ENCODE measurements at regions not wholly inside any gene's neighbourhood (a gene's known extent, or its start where the extent isn't known, plus 50 kb on each side); places are given as distances from the start of the nearest gene placed in this dataset.

DNA sequence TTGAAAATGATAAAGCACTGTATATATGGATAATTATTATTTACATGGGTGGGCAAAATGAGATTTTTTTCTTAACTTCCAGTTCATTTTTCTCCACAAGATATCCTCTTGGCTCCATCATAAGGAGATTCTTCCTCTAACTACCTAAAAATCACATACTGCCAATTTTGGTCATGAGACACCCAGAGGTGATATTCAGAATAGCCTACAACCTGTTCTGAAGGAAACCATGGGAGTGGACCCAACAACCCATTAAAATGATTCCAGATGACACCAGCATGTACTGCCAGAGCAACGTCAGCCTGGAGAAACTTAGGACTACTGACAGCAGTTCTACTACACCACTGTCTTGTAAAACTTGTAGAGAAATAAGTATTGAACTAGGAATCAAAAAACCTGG, 136.3 kb upstream of the TMPO start:
- no peak overlapping the region for H3K4me3 Mint-ChIP-seq
- H3K9me3 Mint-ChIP-seq, result no peaks in the 10 kb centered on the region
- H3K4me1 Mint-ChIP-seq, result no peaks in the 10 kb centered on the region
- H3K36me3 Mint-ChIP-seq, result no peaks in the 10 kb centered on the region
- peaks cover 0 to 20% of the 10 kb centered on the region in 2 donors for H3K27me3 Mint-ChIP-seq
- no peak overlapping the region for H3K27ac Mint-ChIP-seq
- DNase-seq (no peak), ATAC-seq (replicated peaks) (no peak)

DNA sequence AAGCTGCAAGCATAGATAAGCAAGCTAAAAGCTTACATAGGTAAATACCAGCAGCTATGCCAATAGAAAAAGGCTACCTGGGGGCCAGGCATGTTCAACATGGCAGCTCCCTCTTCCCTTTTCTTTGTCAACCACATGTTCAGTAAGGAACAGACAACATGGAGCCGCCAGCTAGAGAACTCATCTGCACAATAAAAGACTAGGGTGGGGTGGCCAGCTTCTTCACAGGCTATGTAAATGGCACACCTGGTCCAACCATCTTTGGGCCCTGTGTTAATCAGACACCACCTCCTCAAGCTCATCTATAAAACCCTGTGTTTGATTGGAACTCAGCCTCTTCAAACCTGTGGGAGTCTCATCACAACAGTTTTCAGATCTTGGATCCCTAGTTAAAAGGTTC, 129.7 kb upstream of the TMPO start:
- Mint-ChIP-seq H3K36me3 (no peaks in the 10 kb centered on the region), H3K4me1 (no peaks in the 10 kb centered on the region), H3K9me3 (no peaks in the 10 kb centered on the region), H3K27me3 (no peaks in the 10 kb centered on the region), H3K4me3 (no peak overlapping the region), H3K27ac (no peak overlapping the region)
- ATAC-seq (replicated peaks), result no peak
- DNase-seq, result no peak

DNA sequence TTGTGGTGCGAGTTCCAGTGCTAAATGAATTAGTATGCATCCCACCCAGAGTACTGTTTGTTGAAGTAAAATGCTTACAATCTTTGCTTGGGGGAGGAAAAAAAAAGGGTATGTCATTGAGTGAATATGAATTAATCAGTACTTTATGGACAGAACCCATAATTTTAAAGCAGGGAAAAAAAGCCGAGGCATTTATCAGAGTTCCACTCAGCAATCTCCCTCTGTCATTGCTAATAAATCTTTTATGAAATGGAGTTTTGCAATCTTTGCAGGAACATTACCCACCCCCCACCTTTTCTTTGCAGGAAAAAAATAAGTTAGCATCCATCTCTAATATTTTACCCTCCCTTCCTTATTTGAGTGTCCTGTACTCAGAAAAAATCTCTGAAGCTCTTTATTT, 127.9 kb upstream of the TMPO start:
- no peaks in the 10 kb centered on the region for H3K4me1 Mint-ChIP-seq
- H3K36me3 Mint-ChIP-seq, result no peaks in the 10 kb centered on the region
- H3K4me3 Mint-ChIP-seq, result no peak overlapping the region
- peaks cover 5 to 8% of the 10 kb centered on the region in 2 donors for H3K27me3 Mint-ChIP-seq
- ATAC-seq (replicated peaks), result no peak
- H3K9me3 Mint-ChIP-seq, result no peaks in the 10 kb centered on the region
- no peak overlapping the region for H3K27ac Mint-ChIP-seq
- DNase-seq, result no peak

DNA sequence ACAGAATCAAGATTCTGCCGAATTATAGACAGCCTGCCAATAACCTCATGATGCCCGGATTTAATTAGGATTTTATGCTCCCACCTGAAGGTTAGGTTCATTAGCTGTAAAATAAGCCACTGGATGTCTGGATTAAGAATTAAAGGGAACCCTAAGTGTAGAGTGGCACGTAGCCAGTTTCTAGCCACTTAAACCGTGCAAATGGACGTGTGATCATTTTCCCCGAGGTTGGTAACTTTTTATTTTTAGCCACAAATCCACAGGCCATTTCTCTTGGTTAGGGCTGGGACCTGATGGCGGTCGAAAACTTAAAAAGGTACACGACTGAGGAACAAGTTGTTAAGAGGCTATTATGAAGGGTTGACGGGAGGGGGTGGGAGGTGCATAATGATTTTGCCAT, 127.3 kb upstream of the TMPO start:
- Mint-ChIP-seq H3K4me3 (no peak overlapping the region), H3K27ac (no peak overlapping the region), H3K27me3 (peaks cover 5 to 8% of the 10 kb centered on the region in 2 donors), H3K36me3 (no peaks in the 10 kb centered on the region), H3K9me3 (no peaks in the 10 kb centered on the region), H3K4me1 (no peaks in the 10 kb centered on the region)
- DNase-seq (no peak), ATAC-seq (replicated peaks) (no peak)

DNA sequence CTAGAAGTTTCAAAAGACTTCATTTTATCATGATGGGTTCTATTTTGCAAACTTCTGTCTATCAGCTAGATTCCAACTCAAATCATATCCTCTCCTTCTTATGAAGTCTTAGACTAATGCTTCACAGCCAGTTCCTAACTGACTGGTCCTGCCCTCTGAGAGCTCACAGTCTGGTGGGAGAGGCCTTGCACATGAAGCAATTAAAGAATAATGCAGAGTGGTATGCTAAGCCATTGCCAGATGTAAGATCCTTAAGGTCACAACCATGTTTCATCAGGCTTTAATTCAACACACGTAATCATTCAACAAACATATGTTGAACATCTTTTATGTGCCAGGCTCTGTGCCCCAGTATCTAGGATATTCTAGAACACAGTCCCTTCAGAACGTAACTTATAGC, 125.8 kb upstream of the TMPO start:
- ATAC-seq (replicated peaks) (no peak), DNase-seq (no peak)
- Mint-ChIP-seq H3K27me3 (peaks cover 5 to 8% of the 10 kb centered on the region in 2 donors), H3K4me1 (no peaks in the 10 kb centered on the region), H3K36me3 (no peaks in the 10 kb centered on the region), H3K27ac (no peak overlapping the region), H3K9me3 (no peaks in the 10 kb centered on the region), H3K4me3 (no peak overlapping the region)

DNA sequence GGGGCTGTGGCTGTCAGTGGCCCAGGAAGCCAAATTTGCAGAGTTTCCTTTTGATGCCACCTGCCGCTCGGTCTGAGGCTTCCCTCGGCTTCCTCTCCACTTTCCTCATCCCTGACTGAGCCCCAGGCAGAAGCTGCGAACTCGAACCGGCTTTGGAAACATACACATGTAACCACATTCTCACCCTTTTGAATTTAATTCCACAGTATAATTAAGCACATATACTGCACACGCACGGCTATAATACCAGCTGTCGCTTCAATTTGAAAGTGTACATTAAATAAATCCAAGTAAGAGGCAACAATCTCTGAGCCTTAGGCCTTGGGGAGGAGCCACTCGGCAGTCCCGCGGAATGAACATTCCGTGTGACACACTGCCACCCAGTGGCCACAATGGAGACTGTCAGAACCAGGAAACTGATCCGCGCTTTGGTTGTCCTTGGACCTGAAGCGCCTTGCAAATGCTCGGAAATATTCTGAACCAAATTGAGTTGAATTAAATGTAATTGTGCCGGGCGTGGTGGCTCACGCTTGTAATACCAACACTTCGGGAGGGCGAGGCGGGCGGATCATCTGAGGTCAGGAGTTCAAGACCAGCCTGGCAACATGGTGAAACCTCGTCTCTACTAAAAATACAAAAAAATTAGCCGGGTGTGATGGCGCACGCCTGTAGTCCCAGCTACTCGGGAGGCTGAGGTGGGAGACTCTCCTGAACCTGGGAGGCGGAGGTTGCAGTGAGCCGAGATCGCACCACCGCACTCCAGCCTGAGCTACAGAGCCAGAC, 117.9 kb upstream of the TMPO start:
- Mint-ChIP-seq H3K9me3 (no peaks in the 10 kb centered on the region), H3K4me3 (peak overlapping the region; percentile 82 to 85), H3K36me3 (no peaks in the 10 kb centered on the region), H3K27ac (peak overlapping the region; percentile 11), H3K4me1 (peaks cover 22 to 31% of the 10 kb centered on the region in 2 donors), H3K27me3 (no peaks in the 10 kb centered on the region)
- DNase-seq (peak; percentile 71), ATAC-seq (replicated peaks) (peak; percentile 90)

DNA sequence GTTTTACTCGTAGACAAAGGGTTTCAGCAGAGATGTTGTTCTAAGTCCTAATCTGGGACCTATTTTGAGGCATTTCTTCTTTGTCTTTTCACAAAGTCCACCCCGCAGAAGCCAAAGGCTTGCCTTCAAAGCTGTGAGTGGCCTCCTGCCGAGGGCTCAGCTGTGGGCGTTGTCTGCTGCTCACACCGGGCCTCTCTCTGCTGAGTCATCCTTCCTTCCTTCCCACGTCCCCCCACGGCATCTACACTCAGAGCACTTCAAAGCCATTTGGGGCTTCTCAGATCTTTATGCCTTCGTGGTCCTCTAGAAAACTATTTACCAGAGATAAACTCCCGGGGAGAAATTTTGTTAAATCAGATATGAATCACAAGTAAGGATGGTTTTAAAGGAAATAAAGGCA, 115.9 kb upstream of the TMPO start:
- peak overlapping the region; percentile 10 for H3K27ac Mint-ChIP-seq
- ATAC-seq (replicated peaks), result peak; percentile 46 to 54
- H3K27me3 Mint-ChIP-seq, result no peaks in the 10 kb centered on the region
- no peak overlapping the region for H3K4me3 Mint-ChIP-seq
- no peak for DNase-seq
- no peaks in the 10 kb centered on the region for H3K9me3 Mint-ChIP-seq
- peaks cover 24 to 39% of the 10 kb centered on the region in 2 donors for H3K4me1 Mint-ChIP-seq
- no peaks in the 10 kb centered on the region for H3K36me3 Mint-ChIP-seq

DNA sequence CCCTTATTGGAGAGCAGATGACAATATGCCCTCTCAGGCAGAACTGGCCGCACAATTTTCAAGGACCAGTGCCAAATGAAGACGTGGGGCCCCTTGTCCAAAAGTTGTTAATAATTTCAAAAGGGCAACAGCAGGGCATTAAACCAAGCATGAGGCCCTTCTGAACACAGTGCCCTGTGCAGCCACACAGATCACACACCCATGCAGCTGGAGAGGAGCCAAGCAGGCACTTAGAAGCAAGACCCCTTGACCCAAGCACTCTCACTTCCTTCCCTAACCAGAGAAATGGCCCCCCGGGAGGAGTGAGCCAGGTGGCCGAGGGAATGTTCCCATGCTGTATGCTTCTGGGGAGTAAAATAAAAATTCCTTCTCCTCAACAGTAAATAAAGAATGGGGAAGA, 114.0 kb upstream of the TMPO start:
- Mint-ChIP-seq H3K27ac (no peak overlapping the region), H3K4me3 (no peak overlapping the region), H3K9me3 (no peaks in the 10 kb centered on the region), H3K4me1 (peaks cover 24 to 39% of the 10 kb centered on the region in 2 donors), H3K36me3 (no peaks in the 10 kb centered on the region), H3K27me3 (no peaks in the 10 kb centered on the region)
- peak in 1 of 2 donors; percentile 19 for ATAC-seq (replicated peaks)
- no peak for DNase-seq

DNA sequence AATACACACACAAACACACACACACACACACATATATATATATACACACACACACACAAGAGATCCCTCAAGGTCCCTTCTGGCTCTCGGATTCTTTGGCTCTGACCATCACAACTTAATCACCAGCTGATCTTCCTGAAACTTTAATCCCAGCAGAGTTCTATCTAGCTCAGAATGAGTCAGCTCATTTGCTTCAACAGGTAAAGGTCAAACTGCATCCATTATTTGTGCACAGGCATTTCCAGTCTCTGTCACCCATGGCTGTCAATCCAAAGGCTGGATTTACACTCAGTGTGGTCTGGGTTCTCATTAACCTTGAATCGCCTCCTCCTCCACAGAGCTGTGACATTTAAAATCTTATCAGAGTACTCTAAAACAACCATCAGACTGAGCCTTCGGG, 113.3 kb upstream of the TMPO start:
- Mint-ChIP-seq H3K27me3 (no peaks in the 10 kb centered on the region), H3K9me3 (no peaks in the 10 kb centered on the region), H3K27ac (no peak overlapping the region), H3K36me3 (no peaks in the 10 kb centered on the region), H3K4me3 (no peak overlapping the region), H3K4me1 (peaks cover 24 to 38% of the 10 kb centered on the region in 2 donors)
- no peak for DNase-seq
- no peak for ATAC-seq (replicated peaks)

DNA sequence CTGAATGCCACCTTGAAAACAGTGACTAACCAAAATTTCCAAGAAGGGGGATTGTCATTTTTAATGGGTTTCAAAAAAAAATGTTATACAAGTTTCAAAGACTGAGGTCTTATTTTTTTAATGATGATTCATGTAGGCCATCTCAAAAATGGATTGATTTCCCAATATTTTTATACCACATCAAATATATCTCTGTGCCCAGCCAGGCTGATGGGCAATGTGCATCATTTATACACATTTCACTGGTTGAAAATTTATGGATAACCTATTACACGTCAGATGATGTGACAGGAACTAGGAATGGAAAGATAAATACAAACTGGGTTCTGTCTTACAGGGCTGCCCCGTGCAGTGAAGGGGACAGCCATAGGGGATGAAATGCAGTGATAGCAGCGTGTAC, 112.7 kb upstream of the TMPO start:
- no peak for ATAC-seq (replicated peaks)
- Mint-ChIP-seq H3K4me1 (peaks cover 19 to 33% of the 10 kb centered on the region in 2 donors), H3K27me3 (no peaks in the 10 kb centered on the region), H3K36me3 (no peaks in the 10 kb centered on the region), H3K4me3 (no peak overlapping the region), H3K9me3 (no peaks in the 10 kb centered on the region), H3K27ac (no peak overlapping the region)
- no peak for DNase-seq

DNA sequence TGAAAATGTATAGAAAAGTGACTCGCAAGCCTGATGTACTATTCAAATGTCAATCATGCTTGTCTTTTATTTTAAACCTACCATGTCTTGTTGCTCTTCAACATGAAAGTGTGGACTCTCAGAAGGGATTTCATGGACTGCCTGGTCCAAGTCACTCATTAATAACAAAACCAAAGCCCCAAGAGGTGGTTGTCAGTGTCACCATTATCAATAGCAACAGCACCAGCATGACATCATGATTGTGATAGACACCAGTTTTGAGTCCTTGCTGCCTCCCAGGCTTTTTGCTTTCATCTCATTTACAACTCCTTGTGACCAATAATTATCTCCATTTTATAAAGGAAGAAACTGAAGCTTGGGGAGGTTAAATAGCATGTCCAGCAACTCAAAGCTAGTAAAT, 112.0 kb upstream of the TMPO start:
- H3K27me3 Mint-ChIP-seq, result no peaks in the 10 kb centered on the region
- peaks cover 19 to 31% of the 10 kb centered on the region in 2 donors for H3K4me1 Mint-ChIP-seq
- no peak overlapping the region for H3K27ac Mint-ChIP-seq
- no peaks in the 10 kb centered on the region for H3K36me3 Mint-ChIP-seq
- ATAC-seq (replicated peaks) (no peak), DNase-seq (no peak)
- no peak overlapping the region for H3K4me3 Mint-ChIP-seq
- no peaks in the 10 kb centered on the region for H3K9me3 Mint-ChIP-seq

DNA sequence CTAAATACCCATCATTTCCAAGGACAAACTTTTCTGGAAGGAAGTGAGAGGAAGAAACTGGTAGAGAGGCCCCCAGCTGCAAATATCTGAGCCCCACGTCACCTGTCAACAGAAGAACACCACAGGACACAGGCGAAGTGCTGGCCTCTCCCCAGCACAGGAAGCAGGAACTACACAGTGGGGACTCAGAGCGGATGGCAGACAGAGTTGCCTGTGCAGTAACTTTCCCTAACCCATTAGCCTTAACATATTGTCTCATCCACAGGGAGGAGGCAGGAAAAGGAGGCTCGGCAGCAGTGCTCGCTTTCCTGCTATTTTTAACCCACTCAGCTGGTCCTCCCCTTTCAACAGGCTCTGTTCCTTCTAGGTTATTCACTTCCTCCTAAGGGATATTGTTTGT, 111.5 kb upstream of the TMPO start:
- no peak overlapping the region for H3K27ac Mint-ChIP-seq
- no peaks in the 10 kb centered on the region for H3K9me3 Mint-ChIP-seq
- no peaks in the 10 kb centered on the region for H3K36me3 Mint-ChIP-seq
- no peaks in the 10 kb centered on the region for H3K27me3 Mint-ChIP-seq
- DNase-seq (no peak), ATAC-seq (replicated peaks) (peak in 1 of 2 donors; percentile 26)
- no peak overlapping the region for H3K4me3 Mint-ChIP-seq
- H3K4me1 Mint-ChIP-seq, result peaks cover 19 to 31% of the 10 kb centered on the region in 2 donors

DNA sequence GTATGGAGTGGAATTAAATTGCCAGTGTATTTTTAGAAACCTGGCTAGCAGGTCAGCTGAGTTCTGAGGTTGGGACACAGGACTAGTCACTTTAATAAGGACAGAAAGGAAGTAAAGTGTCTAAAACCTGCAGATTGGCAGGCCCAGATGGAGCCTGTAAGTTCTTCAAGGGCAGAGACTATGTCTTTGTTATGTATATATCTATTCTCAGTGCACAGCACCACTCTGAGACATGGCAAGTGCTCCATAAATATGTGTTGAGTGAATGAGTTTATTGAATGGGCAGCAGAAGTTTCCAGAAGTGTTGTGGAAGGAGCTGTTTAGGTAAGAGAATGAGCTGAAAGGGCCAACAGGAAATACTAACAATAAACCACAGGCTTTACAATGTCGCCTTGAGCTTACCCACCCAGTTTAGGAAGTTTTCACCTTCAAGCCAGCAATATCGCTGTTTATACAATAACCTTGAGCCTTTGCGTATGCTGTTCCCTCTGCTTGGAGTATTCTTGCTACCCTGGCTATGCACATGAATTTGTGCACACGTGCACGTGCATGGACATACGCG, 109.5 kb upstream of the TMPO start:
- peaks cover 12 to 21% of the 10 kb centered on the region in 2 donors for H3K4me1 Mint-ChIP-seq
- H3K9me3 Mint-ChIP-seq, result no peaks in the 10 kb centered on the region
- ATAC-seq (replicated peaks), result no peak
- no peak overlapping the region for H3K27ac Mint-ChIP-seq
- H3K27me3 Mint-ChIP-seq, result no peaks in the 10 kb centered on the region
- no peak overlapping the region for H3K4me3 Mint-ChIP-seq
- no peaks in the 10 kb centered on the region for H3K36me3 Mint-ChIP-seq
- DNase-seq, result no peak

DNA sequence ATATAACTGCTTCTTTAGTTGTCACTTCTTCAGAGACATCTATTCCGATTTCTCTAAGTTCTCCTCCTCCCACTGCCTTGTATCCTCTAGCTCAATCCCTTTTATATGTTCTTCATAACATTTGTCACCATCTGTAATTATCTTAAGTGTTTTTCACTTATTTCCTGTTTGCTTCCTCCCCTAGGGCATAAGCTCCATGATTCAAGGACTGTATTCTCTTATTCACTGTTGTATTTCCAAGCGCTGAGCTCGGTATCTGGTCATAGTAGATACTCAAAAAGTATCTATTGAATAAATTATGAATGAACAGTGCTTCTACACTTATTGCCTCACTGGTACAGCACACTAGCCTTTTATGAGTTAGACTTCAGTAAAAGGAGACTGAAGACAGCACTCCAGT, 109.0 kb upstream of the TMPO start:
- Mint-ChIP-seq H3K4me3 (no peak overlapping the region), H3K9me3 (no peaks in the 10 kb centered on the region), H3K27ac (no peak overlapping the region), H3K36me3 (no peaks in the 10 kb centered on the region), H3K27me3 (no peaks in the 10 kb centered on the region), H3K4me1 (peaks cover 8 to 18% of the 10 kb centered on the region in 2 donors)
- no peak for DNase-seq
- ATAC-seq (replicated peaks), result no peak

DNA sequence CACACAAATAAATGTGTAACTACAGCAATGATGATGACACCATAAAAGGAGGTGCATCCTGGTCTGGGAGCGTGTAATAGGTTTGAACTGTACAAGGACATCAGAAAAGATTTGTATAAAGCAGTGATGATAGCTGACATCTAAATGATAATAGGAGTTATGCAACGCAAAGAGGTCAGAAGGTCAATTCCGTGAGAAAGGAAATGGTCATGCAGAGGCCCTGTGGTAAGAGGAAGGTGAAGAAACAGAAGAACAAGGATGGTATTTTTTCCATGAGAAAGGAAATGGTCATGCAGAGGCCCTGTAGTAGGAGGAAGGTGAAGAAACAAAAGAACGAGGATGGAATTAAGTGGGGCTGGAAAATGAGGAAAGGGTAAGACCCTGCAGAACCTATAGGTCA, 106.7 kb upstream of the TMPO start:
- Mint-ChIP-seq H3K27ac (no peak overlapping the region), H3K27me3 (no peaks in the 10 kb centered on the region), H3K4me3 (no peak overlapping the region), H3K4me1 (peaks cover 2 to 6% of the 10 kb centered on the region in 2 donors), H3K9me3 (no peaks in the 10 kb centered on the region), H3K36me3 (no peaks in the 10 kb centered on the region)
- ATAC-seq (replicated peaks), result no peak
- no peak for DNase-seq

Measured in stimulated activated naive B cell treated with anti-CD40 and anti-IgM and Interleukin-4, amounts not matched to agents 10 μg/mL and 1 μg/mL and 100 μg/mL, for 72 hours (primary cell).